Vagina (tissue), 2 donors: ENCODE measurements at regions not wholly inside any gene's neighbourhood (a gene's known extent, or its start where the extent isn't known, plus 50 kb on each side); places are given as distances from the start of the nearest gene placed in this dataset.

ENCODE experiments used
- DNase-seq, 2 donors: peaks; one replicate each; pipeline ENCODE4 v3.0.0-alpha.2; 2017; ENCODE audit errors: extremely low spot score in 2 of 2
- H3K27ac ChIP-seq: fragments of 200-600 bp; sonication (generic); one replicate; pipeline ENCODE4 v1.5.1; 2019
- H3K27me3 ChIP-seq: fragments of 200-600 bp; sonication (generic); one replicate; pipeline ENCODE4 v1.5.1; 2019
- H3K36me3 ChIP-seq, 2 donors: fragments of 200-600 bp; sonication (generic); one replicate each; pipeline ENCODE4 v1.5.1; 2017 to 2019
- H3K4me1 ChIP-seq: fragments of 200-600 bp; sonication (generic); one replicate; pipeline ENCODE4 v1.5.1; 2019
- H3K4me3 ChIP-seq, 2 donors: fragments of 200-600 bp; sonication (generic); 1 replicate in 1 of 2; 2 replicates in 1 of 2; pipeline ENCODE4 v1.5.1; 2016 to 2019
- H3K9me3 ChIP-seq: fragments of 200-600 bp; sonication (generic); one replicate; pipeline ENCODE4 v1.5.1; 2019
- POLR2A ChIP-seq, 2 donors: fragments of 450-650 bp; IDR thresholded peaks; one replicate each; pipeline ENCODE4 v1.6.1; 2017; ENCODE audit warnings: antibody characterized with exemption in 2 of 2, mild to moderate bottlenecking in 2 of 2, moderate library complexity in 2 of 2
- POLR2AphosphoS5 ChIP-seq, 2 donors: sonication (generic); formaldehyde crosslinking; IDR thresholded peaks; one replicate each; pipeline ENCODE4 v1.9.0; 2017; ENCODE audit warnings: antibody characterized with exemption in 2 of 2, mild to moderate bottlenecking in 2 of 2, low read depth in 1 of 2; ENCODE audit not compliant: insufficient read depth in 1 of 2
- intact Hi-C: fragments of 100-400 bp; cut with DNase I; formaldehyde crosslinking; loops from one replicate; pipeline ENCODE4 v1.15.1; 2023
- TF ChIP-seq, protein P1 (sequence below), 3 experiments: fragments of 450-650 bp in 2 of 3; fragments of 200-600 bp in 1 of 3; sonication (generic) in 1 of 3; IDR thresholded peaks; one replicate each; pipeline ENCODE4 v1.5.1; 2017 to 2019; ENCODE audit warnings: antibody characterized with exemption in 3 of 3, mild to moderate bottlenecking in 2 of 3, moderate library complexity in 2 of 3

DNA sequence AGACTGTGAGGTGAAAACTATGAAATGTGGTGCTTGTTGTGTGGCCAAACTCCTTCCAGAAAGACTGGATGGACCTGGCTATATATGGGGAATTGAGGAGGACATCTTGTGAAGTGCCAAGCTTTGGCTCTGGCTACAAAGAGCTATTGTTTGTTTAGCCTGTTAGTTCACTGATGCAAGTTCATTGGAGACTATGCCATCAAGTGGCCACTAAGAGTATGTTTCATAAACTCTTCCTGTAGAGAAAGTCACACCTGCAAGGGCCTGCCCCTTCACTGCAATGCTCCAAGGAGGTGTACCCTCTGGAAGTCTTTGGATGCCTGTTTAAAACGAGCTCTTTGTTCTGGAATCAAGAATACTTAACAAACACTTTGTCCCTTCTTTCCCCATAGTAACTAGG, 382.0 kb downstream of the GABRG1 start:
- Histone ChIP-seq H3K27ac (no peak overlapping the region), H3K4me1 (no peaks in the 10 kb centered on the region), H3K36me3 (no peaks in the 10 kb centered on the region), H3K27me3 (no peaks in the 10 kb centered on the region), H3K9me3 (peaks cover 5% of the 10 kb centered on the region), H3K4me3 (no peak overlapping the region)
- TF ChIP-seq, protein P1, sequence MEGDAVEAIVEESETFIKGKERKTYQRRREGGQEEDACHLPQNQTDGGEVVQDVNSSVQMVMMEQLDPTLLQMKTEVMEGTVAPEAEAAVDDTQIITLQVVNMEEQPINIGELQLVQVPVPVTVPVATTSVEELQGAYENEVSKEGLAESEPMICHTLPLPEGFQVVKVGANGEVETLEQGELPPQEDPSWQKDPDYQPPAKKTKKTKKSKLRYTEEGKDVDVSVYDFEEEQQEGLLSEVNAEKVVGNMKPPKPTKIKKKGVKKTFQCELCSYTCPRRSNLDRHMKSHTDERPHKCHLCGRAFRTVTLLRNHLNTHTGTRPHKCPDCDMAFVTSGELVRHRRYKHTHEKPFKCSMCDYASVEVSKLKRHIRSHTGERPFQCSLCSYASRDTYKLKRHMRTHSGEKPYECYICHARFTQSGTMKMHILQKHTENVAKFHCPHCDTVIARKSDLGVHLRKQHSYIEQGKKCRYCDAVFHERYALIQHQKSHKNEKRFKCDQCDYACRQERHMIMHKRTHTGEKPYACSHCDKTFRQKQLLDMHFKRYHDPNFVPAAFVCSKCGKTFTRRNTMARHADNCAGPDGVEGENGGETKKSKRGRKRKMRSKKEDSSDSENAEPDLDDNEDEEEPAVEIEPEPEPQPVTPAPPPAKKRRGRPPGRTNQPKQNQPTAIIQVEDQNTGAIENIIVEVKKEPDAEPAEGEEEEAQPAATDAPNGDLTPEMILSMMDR (IDR thresholded peaks at IDR 0.05): no peak
- TF ChIP-seq POLR2AphosphoS5 (IDR thresholded peaks at IDR 0.05; ENCODE audit: insufficient read depth in 1 of 2, low read depth in 1 of 2) (no peak), POLR2A (IDR thresholded peaks at IDR 0.05) (no peak)
- no peak for DNase-seq
- intact Hi-C loops: no loop called here

DNA sequence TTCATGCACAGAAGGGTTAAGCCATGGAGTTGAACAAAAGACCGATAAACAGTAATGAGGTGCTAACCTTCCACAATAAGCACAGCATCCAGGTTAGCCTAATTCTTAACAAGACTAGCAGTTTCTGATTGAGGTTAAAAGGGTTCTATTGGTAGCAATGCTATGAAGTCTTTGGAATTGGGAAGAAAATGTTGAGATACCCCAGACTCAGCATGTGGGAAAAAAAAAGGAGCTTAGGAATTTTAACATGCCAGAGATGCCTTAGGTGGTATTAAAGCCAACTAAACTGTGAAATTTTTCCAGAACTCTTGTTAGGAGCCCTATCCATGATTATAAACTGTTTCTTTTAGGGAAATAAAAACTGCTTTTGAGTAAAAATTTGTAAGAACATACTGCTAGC, 391.7 kb downstream of the GABRG1 start:
- no peak overlapping the region for H3K4me3 ChIP-seq
- H3K9me3 ChIP-seq: no peaks in the 10 kb centered on the region
- DNase-seq: no peak
- no peaks in the 10 kb centered on the region for H3K36me3 ChIP-seq
- no peaks in the 10 kb centered on the region for H3K27me3 ChIP-seq
- H3K4me1 ChIP-seq: no peaks in the 10 kb centered on the region
- H3K27ac ChIP-seq: no peak overlapping the region
- intact Hi-C loops: no loop called here
- TF ChIP-seq, protein P1 (IDR thresholded peaks at IDR 0.05): no peak
- no peak for TF ChIP-seq POLR2A (IDR thresholded peaks at IDR 0.05)
- TF ChIP-seq POLR2AphosphoS5 (IDR thresholded peaks at IDR 0.05; ENCODE audit: insufficient read depth in 1 of 2, low read depth in 1 of 2): no peak

DNA sequence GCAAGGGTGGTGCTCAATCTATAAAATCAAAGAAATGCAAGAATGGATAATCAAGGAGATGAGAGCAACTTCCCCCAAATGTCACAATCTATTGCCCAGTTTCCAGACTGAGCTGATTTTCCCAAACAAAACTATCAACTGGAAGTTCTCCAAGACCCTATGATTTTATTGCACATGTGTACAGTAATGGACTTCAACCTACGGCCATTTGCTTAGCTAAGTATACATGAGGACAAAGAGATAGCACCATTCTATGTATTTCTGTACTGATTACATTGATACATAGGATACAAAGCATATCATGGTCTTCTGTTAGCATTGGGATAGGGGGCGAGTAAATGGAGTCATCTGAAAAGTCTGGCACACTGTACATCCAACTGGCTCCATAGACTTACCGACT, 407.8 kb downstream of the GABRG1 start:
- no peaks in the 10 kb centered on the region for H3K36me3 ChIP-seq
- intact Hi-C loops: no loop called here
- TF ChIP-seq POLR2AphosphoS5 (IDR thresholded peaks at IDR 0.05; ENCODE audit: insufficient read depth in 1 of 2, low read depth in 1 of 2): no peak
- TF ChIP-seq, protein P1 (IDR thresholded peaks at IDR 0.05): no peak
- no peak for TF ChIP-seq POLR2A (IDR thresholded peaks at IDR 0.05)
- H3K27ac ChIP-seq: no peak overlapping the region
- H3K9me3 ChIP-seq: no peaks in the 10 kb centered on the region
- H3K4me1 ChIP-seq: no peaks in the 10 kb centered on the region
- no peak overlapping the region for H3K4me3 ChIP-seq
- no peak for DNase-seq
- H3K27me3 ChIP-seq: no peaks in the 10 kb centered on the region

DNA sequence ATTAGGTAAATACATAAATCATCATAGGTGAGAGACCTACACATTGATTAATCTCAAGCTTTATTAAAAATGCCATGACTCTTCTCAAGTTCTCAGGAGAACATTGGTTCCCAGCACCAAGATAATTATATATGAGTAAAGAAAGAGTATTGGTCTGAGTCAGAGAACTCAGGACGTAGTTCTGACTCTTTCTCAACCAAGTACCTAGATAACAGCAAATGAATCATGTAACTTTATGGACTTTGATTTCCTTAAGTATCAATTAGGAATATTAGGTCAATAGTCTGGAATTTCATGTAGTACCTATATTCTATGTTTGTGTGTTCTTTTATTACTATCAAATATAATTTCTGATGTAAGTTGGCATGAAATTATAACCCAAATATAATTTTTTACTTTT, 409.9 kb downstream of the GABRG1 start:
- H3K27ac ChIP-seq: no peak overlapping the region
- H3K4me1 ChIP-seq: no peaks in the 10 kb centered on the region
- TF ChIP-seq, protein P1 (IDR thresholded peaks at IDR 0.05): no peak
- TF ChIP-seq POLR2AphosphoS5 (IDR thresholded peaks at IDR 0.05; ENCODE audit: insufficient read depth in 1 of 2, low read depth in 1 of 2): no peak
- TF ChIP-seq POLR2A (IDR thresholded peaks at IDR 0.05): no peak
- H3K4me3 ChIP-seq: no peak overlapping the region
- no peaks in the 10 kb centered on the region for H3K27me3 ChIP-seq
- no peaks in the 10 kb centered on the region for H3K9me3 ChIP-seq
- no peaks in the 10 kb centered on the region for H3K36me3 ChIP-seq
- intact Hi-C loops: no loop called here
- no peak for DNase-seq

DNA sequence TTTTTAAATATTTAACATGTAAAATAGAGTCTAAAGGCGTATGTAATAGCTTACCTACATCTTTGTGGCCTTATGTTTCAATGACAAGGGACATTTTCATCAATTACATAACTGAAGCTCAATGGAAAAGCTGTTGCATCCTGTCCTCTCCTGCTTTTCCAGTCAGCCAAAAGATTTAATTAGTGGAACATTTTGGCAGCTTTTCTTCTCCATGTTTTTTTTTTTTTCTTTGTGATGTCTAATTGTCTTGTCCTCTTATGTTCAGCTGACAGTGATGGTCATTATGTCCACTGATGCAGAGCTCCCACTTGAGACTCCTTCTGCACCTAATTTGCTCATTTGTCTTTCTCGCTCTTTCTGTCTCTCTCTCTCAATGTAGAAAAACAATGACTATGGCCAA, 422.2 kb downstream of the GABRG1 start:
- H3K27ac ChIP-seq: no peak overlapping the region
- intact Hi-C loops: no loop called here
- H3K9me3 ChIP-seq: no peaks in the 10 kb centered on the region
- H3K36me3 ChIP-seq: no peaks in the 10 kb centered on the region
- no peak for DNase-seq
- H3K4me1 ChIP-seq: no peaks in the 10 kb centered on the region
- H3K4me3 ChIP-seq: no peak overlapping the region
- no peaks in the 10 kb centered on the region for H3K27me3 ChIP-seq
- TF ChIP-seq POLR2AphosphoS5 (IDR thresholded peaks at IDR 0.05; ENCODE audit: insufficient read depth in 1 of 2, low read depth in 1 of 2) (no peak), POLR2A (IDR thresholded peaks at IDR 0.05) (no peak)
- TF ChIP-seq, protein P1 (IDR thresholded peaks at IDR 0.05): no peak
